GM13977 (cell line): ENCODE measurements at regions not wholly inside any gene's neighbourhood (a gene's known extent, or its start where the extent isn't known, plus 50 kb on each side); places are given as distances from the start of the nearest gene placed in this dataset.

Source experiments
- DNase-seq: peaks from one replicate; pipeline ENCODE4 v3.0.0; 2012; ENCODE audit warnings: low spot score
- CTCF ChIP-seq: IDR thresholded peaks from 2 replicates; pipeline ENCODE4 v1.5.1; 2012; ENCODE audit warnings: mild to moderate bottlenecking, control low read depth; ENCODE audit not compliant: insufficient read depth; ENCODE audit errors: extremely low read depth, missing control alignments
- in situ Hi-C: fragments of 300-500 bp; cut with MboI; formaldehyde crosslinking; loops from one replicate; pipeline ENCODE4 v1.12.0; 2022; ENCODE audit warnings: low sequenced_read_pairs, low pct_unique_long_range_greater_than_20kb, mixed read lengths, inconsistent platforms; ENCODE audit not compliant: unreplicated experiment

- in situ Hi-C loops, result loop anchor here (10.0 to 25.0 kb wide), 2 partner anchors 199 to 597 kb away; no protein-coding TSS in a partner anchor
- TF ChIP-seq CTCF, result no peak
- no peak for DNase-seq
Measured at GRCh38 chr4:41883988-41884734, 51.1 kb upstream of the TMEM33 start.

- in situ Hi-C loops, result loop anchor here (10.0 to 25.0 kb wide), 2 partner anchors 198 to 595 kb away; no protein-coding TSS in a partner anchor
- DNase-seq, result peak; percentile 91
- TF ChIP-seq CTCF, result peak; percentile 90
Measured at GRCh38 chr4:41882625-41883347, 52.4 kb upstream of the TMEM33 start.

GRCh38 chr4:41881981-41882624 is 53.1 kb upstream of the TMEM33 start:
- DNase-seq, result no peak
- no peak for TF ChIP-seq CTCF
- in situ Hi-C loops, result loop anchor here (10.0 to 25.0 kb wide), 2 partner anchors 197 to 595 kb away; no protein-coding TSS in a partner anchor

- in situ Hi-C loops, result loop anchor here (10.0 to 25.0 kb wide), 2 partner anchors 196 to 594 kb away; no protein-coding TSS in a partner anchor
Measured at GRCh38 chr4:41880840-41881831, 54.1 kb upstream of the TMEM33 start.

More at GRCh38 chr4:41880840-41881831, 54.1 kb upstream of the TMEM33 start:
- no peak for DNase-seq
- no peak for TF ChIP-seq CTCF
